BE2C (cell line): ENCODE measurements at regions not wholly inside any gene's neighbourhood (a gene's known extent, or its start where the extent isn't known, plus 50 kb on each side); places are given as distances from the start of the nearest gene placed in this dataset.

Experiments used
- DNase-seq: peaks from one replicate; pipeline ENCODE4 v3.0.0-alpha.2; 2020
- H3K27me3 ChIP-seq: fragments of 250-450 bp; sonication (Bioruptor Pico); 2 replicates; pipeline ENCODE4 v1.5.1; 2020; ENCODE audit warnings: mild to moderate bottlenecking
- H3K36me3 ChIP-seq: fragments of 250-450 bp; sonication (Bioruptor Pico); 2 replicates; pipeline ENCODE4 v1.5.1; 2020; ENCODE audit warnings: mild to moderate bottlenecking
- H3K4me1 ChIP-seq: fragments of 250-450 bp; sonication (Bioruptor Pico); 2 replicates; pipeline ENCODE4 v1.5.1; 2020
- H3K4me3 ChIP-seq: 2 replicates; pipeline ENCODE4 v1.5.1; 2011; ENCODE audit warnings: low read depth, low read length
- H3K9me3 ChIP-seq: fragments of 250-450 bp; sonication (Bioruptor Pico); 2 replicates; pipeline ENCODE4 v1.5.1; 2020
- CTCF ChIP-seq: IDR thresholded peaks from 2 replicates; pipeline ENCODE4 v1.5.1; 2012; ENCODE audit warnings: mild to moderate bottlenecking, low read depth, low read length

GRCh38 chr16:88281858-88282563 is 100.7 kb upstream of the ZNF469 start:
- Histone ChIP-seq H3K36me3 (no peaks in the 10 kb centered on the region), H3K27me3 (no peaks in the 10 kb centered on the region), H3K9me3 (peaks cover 8% of the 10 kb centered on the region; the same call in 1 of the 2 replicates), H3K4me3 (no peak overlapping the region), H3K4me1 (peaks cover 13% of the 10 kb centered on the region)
- no peak for DNase-seq
- TF ChIP-seq CTCF: no peak

- Histone ChIP-seq H3K4me1 (peaks cover 13% of the 10 kb centered on the region), H3K36me3 (no peaks in the 10 kb centered on the region), H3K9me3 (peaks cover 12% of the 10 kb centered on the region; the same call in 1 of the 2 replicates), H3K27me3 (no peaks in the 10 kb centered on the region), H3K4me3 (peak overlapping the region; percentile 32)
- TF ChIP-seq CTCF: no peak
- DNase-seq: peak; percentile 81
Measured at GRCh38 chr16:88282564-88283395, 100.0 kb upstream of the ZNF469 start.

DNA sequence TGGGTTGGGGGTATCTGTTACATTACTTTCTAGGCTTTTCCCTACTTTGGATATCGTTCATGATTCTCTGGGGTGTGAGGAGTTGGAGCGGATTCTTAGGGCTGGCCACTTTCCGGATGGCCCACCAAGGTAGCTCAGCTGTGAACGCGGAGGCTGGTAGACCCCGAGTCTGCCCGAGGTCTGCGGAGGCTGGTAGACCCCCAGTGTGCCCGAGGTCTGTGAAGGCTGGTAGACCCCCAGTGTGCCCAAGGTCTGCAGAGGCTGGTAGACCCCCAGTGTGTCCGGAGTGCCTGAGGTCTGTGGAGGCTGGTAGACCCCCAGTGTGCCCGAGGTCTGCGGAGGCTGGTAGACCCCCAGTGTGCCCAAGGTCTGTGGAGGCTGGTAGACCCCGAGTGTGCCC is 99.2 kb upstream of the ZNF469 start:
- Histone ChIP-seq H3K4me1 (peaks cover 13% of the 10 kb centered on the region), H3K9me3 (peaks cover 12% of the 10 kb centered on the region; the same call in 1 of the 2 replicates), H3K4me3 (no peak overlapping the region), H3K36me3 (no peaks in the 10 kb centered on the region), H3K27me3 (no peaks in the 10 kb centered on the region)
- DNase-seq: no peak
- TF ChIP-seq CTCF: no peak

GRCh38 chr16:88284101-88284500 is 98.7 kb upstream of the ZNF469 start:
- no peak for TF ChIP-seq CTCF
- Histone ChIP-seq H3K4me1 (peaks cover 13% of the 10 kb centered on the region), H3K36me3 (no peaks in the 10 kb centered on the region), H3K4me3 (no peak overlapping the region), H3K27me3 (no peaks in the 10 kb centered on the region), H3K9me3 (peaks cover 12% of the 10 kb centered on the region; the same call in 1 of the 2 replicates)
- DNase-seq: no peak

- Histone ChIP-seq H3K27me3 (no peaks in the 10 kb centered on the region), H3K4me3 (no peak overlapping the region), H3K4me1 (peaks cover 13% of the 10 kb centered on the region), H3K36me3 (no peaks in the 10 kb centered on the region), H3K9me3 (peaks cover 12% of the 10 kb centered on the region; the same call in 1 of the 2 replicates)
- DNase-seq: no peak
- no peak for TF ChIP-seq CTCF
Measured at GRCh38 chr16:88284626-88285513, 97.9 kb upstream of the ZNF469 start.
